ENCODE measurements at regions not wholly inside any gene's neighbourhood (a gene's known extent, or its start where the extent isn't known, plus 50 kb on each side); places are given as distances from the start of the nearest gene placed in this dataset.
A peak's percentile ranks its signal among the peaks of the same experiment; 100 is the strongest.

DNA sequence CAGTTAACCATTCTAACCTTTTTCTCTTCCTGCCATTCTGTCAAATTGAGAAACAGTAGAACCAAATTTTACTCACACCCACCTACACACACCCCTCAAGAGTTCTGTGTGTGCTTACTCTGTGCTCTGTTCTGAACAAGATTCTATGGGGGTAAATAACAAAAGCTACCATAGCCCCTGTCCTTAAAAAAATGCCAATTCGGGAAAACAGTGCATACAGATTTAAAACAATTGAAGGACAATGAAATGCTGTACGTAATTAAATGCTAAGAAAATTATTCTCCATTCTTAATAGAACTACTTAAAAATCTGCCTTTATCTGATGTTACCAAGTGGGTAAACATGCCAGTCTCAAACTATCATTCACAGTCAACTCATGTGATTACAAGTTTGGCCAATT, 1107.5 kb downstream of the TUSC7 start:
- H3K36me3 ChIP-seq (ENCODE audit: control insufficient read depth in 4 of 4, insufficient read depth in 4 of 4, low read length in 4 of 4), result no peaks in the 10 kb centered on the region
- H3K9me3 ChIP-seq (ENCODE audit: control insufficient read depth in 4 of 4, insufficient read depth in 3 of 4, low read length in 3 of 4), result no peaks in the 10 kb centered on the region
- no peaks in the 10 kb centered on the region for H3K4me1 ChIP-seq (ENCODE audit: control insufficient read depth in 5 of 5, insufficient read depth in 5 of 5, low read length in 5 of 5)
- ATAC-seq (ENCODE audit: insufficient read depth, low FRiP score) (no peak), DNase-seq (no peak)
- TF ChIP-seq, protein P1, sequence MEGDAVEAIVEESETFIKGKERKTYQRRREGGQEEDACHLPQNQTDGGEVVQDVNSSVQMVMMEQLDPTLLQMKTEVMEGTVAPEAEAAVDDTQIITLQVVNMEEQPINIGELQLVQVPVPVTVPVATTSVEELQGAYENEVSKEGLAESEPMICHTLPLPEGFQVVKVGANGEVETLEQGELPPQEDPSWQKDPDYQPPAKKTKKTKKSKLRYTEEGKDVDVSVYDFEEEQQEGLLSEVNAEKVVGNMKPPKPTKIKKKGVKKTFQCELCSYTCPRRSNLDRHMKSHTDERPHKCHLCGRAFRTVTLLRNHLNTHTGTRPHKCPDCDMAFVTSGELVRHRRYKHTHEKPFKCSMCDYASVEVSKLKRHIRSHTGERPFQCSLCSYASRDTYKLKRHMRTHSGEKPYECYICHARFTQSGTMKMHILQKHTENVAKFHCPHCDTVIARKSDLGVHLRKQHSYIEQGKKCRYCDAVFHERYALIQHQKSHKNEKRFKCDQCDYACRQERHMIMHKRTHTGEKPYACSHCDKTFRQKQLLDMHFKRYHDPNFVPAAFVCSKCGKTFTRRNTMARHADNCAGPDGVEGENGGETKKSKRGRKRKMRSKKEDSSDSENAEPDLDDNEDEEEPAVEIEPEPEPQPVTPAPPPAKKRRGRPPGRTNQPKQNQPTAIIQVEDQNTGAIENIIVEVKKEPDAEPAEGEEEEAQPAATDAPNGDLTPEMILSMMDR (IDR thresholded peaks at IDR 0.05; ENCODE audit: control extremely low read depth, extremely low read depth), result no peak
- WGBS, 2 donors, result 88 to 96% methylated on average over 2 of the region's 2 CpGs
- no peak overlapping the region for H3K9ac ChIP-seq (ENCODE audit: insufficient read depth in 1 of 2, low read length in 2 of 2)
- H3K27me3 ChIP-seq (ENCODE audit: control insufficient read depth in 3 of 3, insufficient read depth in 3 of 3, low read length in 2 of 3), result no peaks in the 10 kb centered on the region
- no peak overlapping the region for H3K27ac ChIP-seq (ENCODE audit: low read depth in 1 of 2, low read length in 1 of 2)
- H3K4me3 ChIP-seq, result no peak overlapping the region

- Histone ChIP-seq H3K36me3 (ENCODE audit: control insufficient read depth in 4 of 4, insufficient read depth in 4 of 4, low read length in 4 of 4) (no peaks in the 10 kb centered on the region), H3K27me3 (ENCODE audit: control insufficient read depth in 3 of 3, insufficient read depth in 3 of 3, low read length in 2 of 3) (no peaks in the 10 kb centered on the region), H3K4me1 (ENCODE audit: control insufficient read depth in 5 of 5, insufficient read depth in 5 of 5, low read length in 5 of 5) (no peaks in the 10 kb centered on the region), H3K9ac (ENCODE audit: insufficient read depth in 1 of 2, low read length in 2 of 2) (no peak overlapping the region), H3K27ac (ENCODE audit: low read depth in 1 of 2, low read length in 1 of 2) (no peak overlapping the region), H3K9me3 (ENCODE audit: control insufficient read depth in 4 of 4, insufficient read depth in 3 of 4, low read length in 3 of 4) (no peaks in the 10 kb centered on the region), H3K4me3 (no peak overlapping the region)
- TF ChIP-seq, protein P1 (IDR thresholded peaks at IDR 0.05; ENCODE audit: control extremely low read depth, extremely low read depth), result no peak
- ATAC-seq (ENCODE audit: insufficient read depth, low FRiP score) (no peak), DNase-seq (peak in 1 of 3 donors; percentile 8)
- 70 to 88% methylated on average over 1 of the region's 1 CpG for WGBS, 2 donors
Observed at GRCh38 chr3:117818592-117818991, 1109.0 kb downstream of the TUSC7 start.

DNA sequence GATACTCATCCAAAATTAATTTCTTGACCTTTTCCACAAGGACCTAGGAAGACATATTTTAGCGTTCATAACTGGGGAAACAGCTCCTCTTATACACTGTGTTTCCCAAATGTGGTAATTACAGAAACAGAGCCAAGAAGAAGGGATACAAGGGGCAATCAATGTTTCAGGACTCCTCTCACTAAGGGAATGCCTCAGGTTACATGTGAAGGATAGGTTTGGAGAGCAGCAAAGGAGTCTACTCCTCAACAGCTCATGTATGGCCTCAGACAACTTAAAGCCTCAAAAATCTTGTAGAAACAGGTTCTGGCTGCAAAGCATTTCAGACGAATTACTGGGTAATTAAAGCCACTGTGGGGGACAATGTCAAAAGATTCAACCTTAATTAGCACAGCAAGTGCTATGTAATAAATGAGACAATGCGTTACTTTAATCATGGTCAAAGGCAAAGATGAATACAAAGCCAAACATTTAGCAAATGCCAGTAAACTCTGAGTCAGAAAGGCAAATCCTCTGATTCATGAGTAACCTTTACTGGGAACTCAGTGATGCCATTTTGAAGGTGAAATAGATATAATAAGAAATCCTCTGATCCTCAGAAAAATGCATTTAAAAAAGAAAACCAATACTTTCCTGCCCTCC, 1111.2 kb downstream of the TUSC7 start:
- no peak overlapping the region for H3K27ac ChIP-seq (ENCODE audit: low read depth in 1 of 2, low read length in 1 of 2)
- no peaks in the 10 kb centered on the region for H3K4me1 ChIP-seq (ENCODE audit: control insufficient read depth in 5 of 5, insufficient read depth in 5 of 5, low read length in 5 of 5)
- no peak for ATAC-seq (ENCODE audit: insufficient read depth, low FRiP score)
- TF ChIP-seq, protein P1 (IDR thresholded peaks at IDR 0.05; ENCODE audit: control extremely low read depth, extremely low read depth), result no peak
- H3K27me3 ChIP-seq (ENCODE audit: control insufficient read depth in 3 of 3, insufficient read depth in 3 of 3, low read length in 2 of 3), result no peaks in the 10 kb centered on the region
- 73 to 80% methylated on average over 3 of the region's 3 CpGs for WGBS, 2 donors
- no peaks in the 10 kb centered on the region for H3K9me3 ChIP-seq (ENCODE audit: control insufficient read depth in 4 of 4, insufficient read depth in 3 of 4, low read length in 3 of 4)
- no peaks in the 10 kb centered on the region for H3K36me3 ChIP-seq (ENCODE audit: control insufficient read depth in 4 of 4, insufficient read depth in 4 of 4, low read length in 4 of 4)
- no peak overlapping the region for H3K4me3 ChIP-seq
- no peak for DNase-seq
- H3K9ac ChIP-seq (ENCODE audit: insufficient read depth in 1 of 2, low read length in 2 of 2), result no peak overlapping the region

- H3K4me3 ChIP-seq, result no peak overlapping the region
- no peak for DNase-seq
Observed at GRCh38 chr3:117822416-117822815, 1112.8 kb downstream of the TUSC7 start.

More at GRCh38 chr3:117822416-117822815, 1112.8 kb downstream of the TUSC7 start:
- TF ChIP-seq, protein P1 (IDR thresholded peaks at IDR 0.05; ENCODE audit: control extremely low read depth, extremely low read depth), result no peak
- Histone ChIP-seq H3K9me3 (ENCODE audit: control insufficient read depth in 4 of 4, insufficient read depth in 3 of 4, low read length in 3 of 4) (no peaks in the 10 kb centered on the region), H3K27ac (ENCODE audit: low read depth in 1 of 2, low read length in 1 of 2) (no peak overlapping the region), H3K27me3 (ENCODE audit: control insufficient read depth in 3 of 3, insufficient read depth in 3 of 3, low read length in 2 of 3) (no peaks in the 10 kb centered on the region), H3K9ac (ENCODE audit: insufficient read depth in 1 of 2, low read length in 2 of 2) (no peak overlapping the region), H3K4me1 (ENCODE audit: control insufficient read depth in 5 of 5, insufficient read depth in 5 of 5, low read length in 5 of 5) (no peaks in the 10 kb centered on the region), H3K36me3 (ENCODE audit: control insufficient read depth in 4 of 4, insufficient read depth in 4 of 4, low read length in 4 of 4) (no peaks in the 10 kb centered on the region)
- no peak for ATAC-seq (ENCODE audit: insufficient read depth, low FRiP score)
- 97 to 100% methylated on average over 1 of the region's 1 CpG for WGBS, 2 donors
